ENCODE measurements at regions not wholly inside any gene's neighbourhood (a gene's known extent, or its start where the extent isn't known, plus 50 kb on each side); places are given as distances from the start of the nearest gene placed in this dataset.

DNA sequence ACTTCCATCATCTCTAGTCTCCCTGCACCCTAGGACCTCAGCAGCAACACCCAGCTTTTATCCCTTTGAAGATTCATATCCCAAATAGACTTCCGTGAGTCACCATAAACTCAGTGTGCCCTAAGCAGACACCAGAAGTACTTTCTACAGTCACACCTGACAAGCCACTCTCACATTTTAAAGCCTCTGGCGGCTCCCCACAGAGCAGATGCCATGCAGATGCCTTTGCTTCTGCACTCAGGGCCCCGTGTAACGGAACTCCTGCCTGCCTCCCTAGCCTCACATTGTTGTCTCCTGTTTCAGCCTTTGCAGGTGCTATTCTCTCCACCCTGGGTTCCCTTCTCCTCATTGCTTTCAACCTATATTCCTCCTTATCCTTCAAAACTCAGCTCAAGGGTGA is 155.5 kb upstream of the SLC24A5 start:
- no peak for TF ChIP-seq POLR2A (IDR thresholded peaks at IDR 0.05)
- TF ChIP-seq, protein P1, sequence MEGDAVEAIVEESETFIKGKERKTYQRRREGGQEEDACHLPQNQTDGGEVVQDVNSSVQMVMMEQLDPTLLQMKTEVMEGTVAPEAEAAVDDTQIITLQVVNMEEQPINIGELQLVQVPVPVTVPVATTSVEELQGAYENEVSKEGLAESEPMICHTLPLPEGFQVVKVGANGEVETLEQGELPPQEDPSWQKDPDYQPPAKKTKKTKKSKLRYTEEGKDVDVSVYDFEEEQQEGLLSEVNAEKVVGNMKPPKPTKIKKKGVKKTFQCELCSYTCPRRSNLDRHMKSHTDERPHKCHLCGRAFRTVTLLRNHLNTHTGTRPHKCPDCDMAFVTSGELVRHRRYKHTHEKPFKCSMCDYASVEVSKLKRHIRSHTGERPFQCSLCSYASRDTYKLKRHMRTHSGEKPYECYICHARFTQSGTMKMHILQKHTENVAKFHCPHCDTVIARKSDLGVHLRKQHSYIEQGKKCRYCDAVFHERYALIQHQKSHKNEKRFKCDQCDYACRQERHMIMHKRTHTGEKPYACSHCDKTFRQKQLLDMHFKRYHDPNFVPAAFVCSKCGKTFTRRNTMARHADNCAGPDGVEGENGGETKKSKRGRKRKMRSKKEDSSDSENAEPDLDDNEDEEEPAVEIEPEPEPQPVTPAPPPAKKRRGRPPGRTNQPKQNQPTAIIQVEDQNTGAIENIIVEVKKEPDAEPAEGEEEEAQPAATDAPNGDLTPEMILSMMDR (IDR thresholded peaks at IDR 0.05), result no peak
- 75 to 82% (median 77%) methylated on average over 4 of the region's 4 CpGs for WGBS, 4 donors
- H3K4me1 ChIP-seq (replicated peaks in 1 of 2), result no peaks in the 10 kb centered on the region
- H3K9me3 ChIP-seq (replicated peaks in 1 of 3), result no peaks in the 10 kb centered on the region
- no peaks in the 10 kb centered on the region for H3K36me3 ChIP-seq (replicated peaks in 1 of 2)
- H3K27ac ChIP-seq, result no peak overlapping the region
- no peak overlapping the region for H3K4me3 ChIP-seq
- no peaks in the 10 kb centered on the region for H3K27me3 ChIP-seq
- intact Hi-C loops (cut with DNase I), result no loop called here
- no peak for DNase-seq

DNA sequence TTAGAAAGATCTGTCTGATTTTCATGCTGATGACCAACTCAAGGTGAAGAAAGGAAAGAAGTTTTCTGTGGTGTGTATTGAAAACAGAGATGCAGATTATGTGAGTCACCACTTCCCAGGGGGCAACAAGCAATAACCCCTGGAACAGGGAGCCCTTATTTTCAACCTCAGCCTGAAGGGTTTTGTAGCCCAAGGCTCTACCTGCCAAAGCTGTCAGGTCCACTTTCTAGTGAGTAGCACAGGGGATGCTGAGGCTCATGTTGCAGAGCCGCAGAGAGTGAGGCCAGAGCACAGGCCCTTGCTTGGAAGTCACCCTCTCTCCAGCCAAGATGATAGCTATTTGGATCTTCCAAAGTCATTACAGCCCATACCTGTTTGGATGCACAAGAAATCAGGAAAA is 152.2 kb upstream of the SLC24A5 start:
- DNase-seq, result no peak
- Histone ChIP-seq H3K4me1 (replicated peaks in 1 of 2) (no peaks in the 10 kb centered on the region), H3K9me3 (replicated peaks in 1 of 3) (no peaks in the 10 kb centered on the region), H3K27ac (no peak overlapping the region), H3K36me3 (replicated peaks in 1 of 2) (no peaks in the 10 kb centered on the region), H3K4me3 (no peak overlapping the region), H3K27me3 (no peaks in the 10 kb centered on the region)
- TF ChIP-seq, protein P1 (IDR thresholded peaks at IDR 0.05), result no peak
- no peak for TF ChIP-seq POLR2A (IDR thresholded peaks at IDR 0.05)
- intact Hi-C loops (cut with DNase I), result no loop called here
- 67 to 100% (median 94%) methylated on average over 1 of the region's 1 CpG for WGBS, 4 donors

DNA sequence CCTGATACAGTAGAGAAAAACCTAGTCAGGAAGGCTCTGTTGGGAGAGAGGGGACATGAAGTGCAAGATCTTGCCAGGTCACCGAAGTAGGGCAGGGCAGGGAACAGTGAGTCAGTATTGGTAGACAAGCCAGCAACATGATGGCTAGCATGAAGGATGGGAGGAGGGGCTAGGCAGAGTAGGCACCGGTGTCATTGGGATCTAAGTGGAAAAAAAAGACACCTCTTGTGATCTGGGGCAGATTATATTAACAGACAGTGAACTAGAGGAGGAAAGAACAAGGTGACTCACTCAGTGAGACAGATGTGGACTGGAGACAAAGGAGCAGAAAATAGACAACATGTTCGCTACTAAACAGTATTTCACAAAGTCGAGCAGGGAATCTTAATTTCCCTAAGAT is 149.2 kb upstream of the SLC24A5 start:
- Histone ChIP-seq H3K27me3 (no peaks in the 10 kb centered on the region), H3K4me3 (no peak overlapping the region), H3K4me1 (replicated peaks in 1 of 2) (no peaks in the 10 kb centered on the region), H3K36me3 (replicated peaks in 1 of 2) (no peaks in the 10 kb centered on the region), H3K27ac (no peak overlapping the region), H3K9me3 (replicated peaks in 1 of 3) (no peaks in the 10 kb centered on the region)
- no peak for DNase-seq
- TF ChIP-seq, protein P1 (IDR thresholded peaks at IDR 0.05), result no peak
- no peak for TF ChIP-seq POLR2A (IDR thresholded peaks at IDR 0.05)
- intact Hi-C loops (cut with DNase I), result no loop called here
- 74 to 86% (median 76%) methylated on average over 4 of the region's 4 CpGs for WGBS, 4 donors

DNA sequence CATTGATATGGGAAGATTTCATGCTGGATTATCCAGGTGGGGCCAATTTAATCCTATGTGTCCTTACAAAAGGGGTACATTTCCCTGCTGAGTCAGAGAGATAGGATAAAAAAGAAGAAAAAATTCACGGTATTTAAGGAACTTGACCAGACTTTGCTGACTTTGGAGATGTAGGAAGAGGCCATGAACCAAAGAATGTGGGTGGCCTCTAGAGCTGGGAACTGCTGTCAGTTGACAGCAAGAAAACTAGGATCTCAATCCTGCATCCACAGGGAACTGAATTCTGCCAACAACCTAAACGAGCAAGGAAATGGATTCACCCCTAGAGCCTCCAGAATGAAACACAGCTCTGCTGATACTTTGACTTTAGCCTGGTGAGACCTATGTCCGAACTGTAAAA is 148.1 kb upstream of the SLC24A5 start:
- no peak for TF ChIP-seq POLR2A (IDR thresholded peaks at IDR 0.05)
- TF ChIP-seq, protein P1 (IDR thresholded peaks at IDR 0.05), result no peak
- no peak for DNase-seq
- 54 to 77% (median 64%) methylated on average over 3 of the region's 3 CpGs for WGBS, 4 donors
- no peaks in the 10 kb centered on the region for H3K4me1 ChIP-seq (replicated peaks in 1 of 2)
- no peaks in the 10 kb centered on the region for H3K36me3 ChIP-seq (replicated peaks in 1 of 2)
- no peak overlapping the region for H3K27ac ChIP-seq
- H3K4me3 ChIP-seq, result no peak overlapping the region
- H3K9me3 ChIP-seq (replicated peaks in 1 of 3), result no peaks in the 10 kb centered on the region
- no peaks in the 10 kb centered on the region for H3K27me3 ChIP-seq
- intact Hi-C loops (cut with DNase I), result no loop called here
